ENCODE measurements at regions not wholly inside any gene's neighbourhood (a gene's known extent, or its start where the extent isn't known, plus 50 kb on each side); places are given as distances from the start of the nearest gene placed in this dataset.
"Not testable (repeated sequence)": the region's sequence is repeated elsewhere in the genome, so short reads cannot be mapped to it uniquely, and the experiment has no call there.

- DNase-seq = no peak
These were observed 225.8 kb upstream of the RUNX1 start for GRCh38 chr21:35274923-35275322.

- no peak for DNase-seq
These were observed 225.0 kb upstream of the RUNX1 start for GRCh38 chr21:35274090-35274489.

- no peak for DNase-seq
These were observed 224.2 kb upstream of the RUNX1 start for GRCh38 chr21:35273333-35273732.

DNA sequence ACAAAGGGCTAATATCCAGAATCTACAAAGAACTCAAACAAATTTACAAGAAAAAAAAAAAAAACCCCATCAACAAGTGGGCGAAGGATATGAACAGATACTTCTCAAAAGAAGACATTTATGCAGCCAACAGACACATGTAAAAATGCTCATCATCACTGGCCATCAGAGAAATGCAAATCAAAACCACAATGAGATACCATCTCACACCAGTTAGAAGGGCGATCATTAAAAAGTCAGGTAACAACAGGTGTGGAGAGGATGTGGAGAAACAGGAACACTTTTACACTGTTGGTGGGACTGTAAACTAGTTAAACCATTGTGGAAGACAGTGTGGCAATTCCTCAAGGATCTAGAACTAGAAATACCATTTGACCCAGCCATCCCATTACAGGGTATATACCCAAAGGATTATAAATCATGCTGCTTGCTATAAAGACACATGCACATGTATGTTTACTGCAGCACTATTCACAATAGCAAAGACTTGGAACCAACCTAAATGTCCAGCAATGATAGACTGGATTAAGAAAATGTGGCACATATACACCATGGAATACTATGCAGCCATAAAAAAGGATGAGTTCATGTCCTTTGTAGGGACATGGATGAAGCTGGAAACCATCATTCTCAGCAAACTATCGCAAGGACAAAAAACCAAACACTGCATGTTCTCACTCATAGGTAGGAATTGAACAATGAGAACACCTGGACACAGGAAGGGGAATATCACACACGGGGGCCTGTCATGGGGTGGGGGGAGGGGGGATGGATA lies 222.4 kb upstream of the RUNX1 start:
- not testable (repeated sequence) for DNase-seq

- DNase-seq = no peak
These were observed 219.7 kb upstream of the RUNX1 start for GRCh38 chr21:35268817-35269216.

DNA sequence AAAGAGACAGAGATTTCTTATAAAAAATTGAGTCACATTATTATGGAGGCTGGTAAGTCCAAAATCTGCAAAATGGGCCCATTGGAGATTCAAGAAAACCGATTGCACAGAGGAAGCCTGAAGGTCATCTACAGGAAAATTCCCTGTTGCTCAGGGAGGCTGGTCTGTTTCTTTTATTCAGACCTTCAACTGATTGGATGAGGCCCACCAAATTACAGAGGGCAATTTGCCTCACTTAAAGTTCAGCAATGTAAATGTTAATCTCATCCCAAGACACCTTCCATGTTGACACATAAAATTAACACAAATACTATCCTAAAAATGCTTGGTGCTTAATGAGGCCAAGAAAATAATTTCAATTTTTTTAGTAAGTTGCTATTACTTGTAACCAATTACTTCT lies 219.2 kb upstream of the RUNX1 start:
- DNase-seq = no peak

DNA sequence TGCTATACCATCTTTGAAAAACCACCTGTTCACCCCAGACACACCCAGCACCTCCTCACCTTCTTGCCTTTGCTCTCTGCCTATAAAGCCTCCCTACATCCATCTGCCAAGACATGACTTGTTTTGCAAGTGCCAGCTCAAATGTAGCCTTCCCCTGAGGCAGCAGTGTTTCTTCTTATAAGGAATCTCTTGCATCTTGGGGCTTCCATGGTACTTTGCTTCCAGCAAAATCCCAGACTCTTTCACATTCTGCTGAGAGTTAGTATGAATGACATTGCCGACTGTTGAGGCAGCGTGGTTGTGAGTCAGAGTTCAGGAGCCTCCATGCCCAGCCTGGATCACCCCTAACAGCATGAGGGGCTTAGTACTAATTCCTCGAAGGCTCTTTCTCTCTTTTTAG lies 217.4 kb upstream of the RUNX1 start:
- DNase-seq = no peak

- no peak for DNase-seq
These were observed 216.2 kb upstream of the RUNX1 start for GRCh38 chr21:35265170-35265877.

DNA sequence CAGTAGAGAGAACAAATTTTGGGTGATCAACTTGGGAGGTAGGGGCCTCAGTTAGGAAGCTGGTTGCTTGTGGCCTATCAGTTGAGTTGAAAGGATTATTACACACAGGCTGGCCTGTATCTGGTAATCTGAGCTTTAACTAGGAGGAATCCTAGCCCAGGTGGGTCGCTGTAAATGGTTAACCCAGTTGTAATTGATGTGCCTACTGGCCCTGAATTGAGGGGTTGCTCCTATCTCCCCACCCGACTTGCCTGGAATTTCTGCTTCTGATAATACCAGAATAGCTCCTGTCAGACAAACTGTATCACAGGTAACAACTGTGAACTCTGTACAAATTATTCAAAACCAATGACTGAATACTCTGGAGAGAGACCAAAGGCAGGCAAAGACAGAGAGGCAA lies 210.4 kb upstream of the RUNX1 start:
- no peak for DNase-seq

DNA sequence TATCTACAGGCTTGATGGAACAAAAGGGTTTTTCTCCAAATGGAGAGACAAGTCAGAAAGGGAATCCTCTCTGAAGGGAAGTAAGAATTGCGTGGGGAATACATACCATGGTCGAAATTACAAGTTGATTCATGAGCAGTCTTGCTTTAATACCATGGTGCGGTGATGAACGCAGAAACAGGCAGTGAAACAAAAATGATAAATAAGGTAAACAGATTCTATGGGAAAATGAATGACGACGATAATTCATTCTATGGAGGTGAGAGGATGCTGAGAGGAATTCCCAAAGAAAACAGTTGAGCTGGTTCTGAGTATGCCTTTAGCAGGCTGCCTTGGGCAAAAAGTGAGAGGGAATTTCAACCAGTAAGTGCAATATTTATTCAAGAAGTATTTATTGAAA lies 209.4 kb upstream of the RUNX1 start:
- DNase-seq = no peak

DNA sequence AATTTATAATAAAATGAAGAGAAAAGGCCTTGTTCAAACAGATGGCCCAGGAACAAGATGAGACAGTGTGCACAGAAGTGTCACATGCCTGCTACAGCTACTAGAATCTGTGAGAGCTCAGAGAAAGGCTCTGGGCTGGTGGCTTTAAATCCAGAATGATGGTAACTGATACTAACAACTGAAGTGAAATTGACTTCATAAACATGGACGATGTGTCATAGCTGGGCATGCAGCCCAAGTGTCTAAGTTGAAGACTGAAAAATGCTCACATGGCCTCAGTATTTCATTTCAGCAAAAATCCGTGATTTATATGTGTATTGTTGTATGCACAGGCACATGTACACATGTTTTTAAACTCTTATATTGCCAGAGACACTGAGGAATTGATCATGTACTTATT lies 208.3 kb upstream of the RUNX1 start:
- no peak for DNase-seq

DNA sequence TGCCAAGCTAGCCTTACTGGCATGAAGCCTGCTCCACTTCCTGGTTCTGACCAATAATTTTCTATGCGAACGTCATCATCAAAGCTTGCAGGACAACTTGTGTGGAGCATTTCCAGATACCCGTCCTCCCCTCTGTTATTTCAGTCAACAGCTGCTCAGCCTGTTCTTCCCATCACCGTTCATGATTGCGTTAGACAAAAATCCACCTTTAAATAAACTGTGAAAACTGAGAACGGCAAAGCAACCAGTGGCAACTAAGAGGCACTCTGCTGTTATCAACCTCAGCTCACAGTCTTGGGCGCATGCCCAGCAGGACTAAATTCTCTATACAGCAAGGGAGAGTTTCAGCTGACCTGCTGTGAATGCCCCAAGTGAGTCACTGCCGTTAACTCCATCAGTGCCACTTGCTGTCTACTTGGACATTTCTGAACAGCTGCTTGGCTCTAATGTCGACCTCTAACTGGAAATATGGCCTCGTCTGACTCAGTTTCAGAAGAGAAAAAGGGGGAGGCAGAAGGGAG lies 207.4 kb upstream of the RUNX1 start:
- DNase-seq = no peak

DNA sequence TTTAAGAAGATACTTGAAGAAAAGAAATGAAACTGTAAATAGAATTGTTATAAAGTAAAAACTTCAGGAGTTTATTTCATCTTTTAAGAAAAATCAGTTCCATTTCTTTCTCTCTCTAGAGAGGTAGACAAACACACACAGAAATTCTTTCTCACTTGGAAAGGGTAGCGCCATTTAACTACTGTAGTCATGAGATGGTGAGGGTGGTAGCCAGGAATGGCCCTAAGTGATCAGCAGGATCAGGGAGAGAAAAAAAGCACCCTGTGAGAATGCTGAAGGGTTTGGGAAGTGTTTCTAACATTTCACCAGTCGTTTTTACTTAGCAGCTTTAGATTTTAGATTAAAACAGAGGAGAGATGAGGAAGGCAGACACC lies 205.7 kb upstream of the RUNX1 start:
- DNase-seq = no peak

DNA sequence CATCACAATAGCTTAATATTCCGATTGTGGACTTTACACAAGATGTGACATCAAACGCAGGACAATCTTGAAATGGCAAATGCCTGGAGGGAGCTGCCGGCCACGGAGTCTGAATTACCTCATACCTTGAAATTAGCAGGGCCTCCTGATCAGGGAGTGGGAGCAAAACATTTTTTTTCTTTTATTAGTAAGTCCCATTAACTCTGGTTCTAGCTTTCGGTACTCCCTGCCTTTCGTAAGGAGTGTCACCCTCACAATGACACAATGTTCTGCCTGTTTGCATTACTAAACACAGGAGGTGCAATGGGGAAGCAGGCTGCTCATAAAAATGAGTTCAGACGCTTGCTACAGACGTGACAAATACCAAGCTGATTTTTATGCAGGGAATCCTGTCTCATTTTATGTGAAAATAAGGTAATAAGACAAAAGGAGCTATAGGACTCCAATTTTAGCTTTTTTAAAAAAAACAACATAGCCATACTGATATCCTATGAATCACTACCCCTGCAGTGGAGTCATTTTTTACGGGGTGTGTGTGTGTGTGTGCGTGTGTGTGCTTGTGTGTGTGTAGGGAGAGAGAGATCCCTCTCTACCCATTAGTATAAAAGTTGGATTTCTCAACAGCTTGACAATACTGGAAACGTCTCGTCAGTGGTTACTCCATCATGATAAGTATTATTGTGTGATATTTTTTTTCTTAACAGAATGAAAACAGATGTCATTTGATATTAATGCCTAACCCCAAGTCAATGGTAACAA lies 205.1 kb upstream of the RUNX1 start:
- no peak for DNase-seq

- DNase-seq = no peak
These were observed 203.7 kb upstream of the RUNX1 start for GRCh38 chr21:35252831-35253230.

- no peak for DNase-seq
These were observed 200.5 kb upstream of the RUNX1 start for GRCh38 chr21:35249636-35250035.

GRCh38 chr21:35245879-35246278 lies 196.8 kb upstream of the RUNX1 start:
- DNase-seq = no peak

- DNase-seq = no peak
These were observed 195.4 kb upstream of the RUNX1 start for GRCh38 chr21:35244514-35244913.

DNA sequence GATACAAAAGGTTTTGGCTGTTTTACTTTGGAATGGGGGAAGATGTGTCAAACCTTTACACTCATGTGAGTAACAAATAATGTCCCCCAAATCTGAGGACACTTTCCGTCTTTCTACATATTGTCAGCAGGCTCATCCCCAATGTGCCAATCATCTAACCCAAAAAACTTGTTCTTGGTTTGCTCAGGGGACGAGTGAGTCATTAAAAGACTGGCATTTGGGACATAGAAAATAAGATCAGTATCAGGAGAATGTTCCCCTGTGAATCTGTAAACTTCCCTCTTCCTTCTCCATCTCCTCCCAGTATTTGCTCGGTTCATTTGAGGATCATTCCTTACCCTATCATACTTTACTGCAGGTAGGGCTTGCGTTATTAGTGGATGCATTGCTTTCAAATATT lies 194.1 kb upstream of the RUNX1 start:
- DNase-seq = no peak

DNA sequence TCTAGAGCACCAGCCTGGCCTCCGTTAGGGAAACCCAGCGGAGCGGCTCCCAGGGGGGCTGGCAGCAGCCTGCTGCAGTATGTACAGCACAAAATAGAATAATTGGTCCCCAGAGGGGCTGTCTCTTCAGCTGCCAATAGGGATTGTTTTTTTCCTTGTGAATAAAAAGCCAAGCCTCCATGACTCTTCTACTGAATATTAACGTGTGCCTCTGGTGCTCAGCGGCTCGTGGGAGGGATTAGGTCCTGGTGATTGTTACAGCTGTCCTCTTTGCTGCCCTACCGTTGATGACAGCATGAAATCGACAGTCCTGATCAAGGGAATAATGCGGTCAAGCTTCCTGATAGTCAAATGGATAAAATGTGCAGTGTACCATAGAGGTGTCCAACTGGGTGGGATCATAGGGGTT lies 190.7 kb upstream of the RUNX1 start:
- no peak for DNase-seq

GRCh38 chr21:35238119-35238518 lies 189.0 kb upstream of the RUNX1 start:
- no peak for DNase-seq

GRCh38 chr21:35237287-35237686 lies 188.2 kb upstream of the RUNX1 start:
- DNase-seq = no peak

- no peak for DNase-seq
These were observed 187.0 kb upstream of the RUNX1 start for GRCh38 chr21:35236090-35236489.

DNA sequence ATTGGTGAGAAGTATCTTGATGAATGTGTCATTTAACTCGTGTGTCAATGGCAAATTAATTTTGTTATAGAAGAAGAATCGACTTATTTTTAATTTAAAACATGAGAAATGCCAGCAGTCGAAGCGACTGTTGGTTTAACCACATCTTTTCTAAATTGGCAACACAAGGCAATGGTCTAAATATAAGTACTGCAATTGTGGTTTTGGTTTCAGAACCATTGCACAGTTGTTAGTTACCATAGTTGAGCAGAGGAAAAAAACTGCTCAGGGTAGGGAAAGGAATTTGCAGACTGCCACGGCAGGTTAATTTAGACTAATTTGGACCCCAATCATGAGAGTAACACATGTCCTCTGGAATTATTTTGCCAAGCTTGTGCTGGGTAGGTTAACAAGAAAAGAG lies 185.6 kb upstream of the RUNX1 start:
- DNase-seq = no peak

Data from effector CD8-positive, alpha-beta T cell (primary cell).